ENCODE measurements at regions not wholly inside any gene's neighbourhood (a gene's known extent, or its start where the extent isn't known, plus 50 kb on each side); places are given as distances from the start of the nearest gene placed in this dataset.
A peak's percentile ranks its signal among the peaks of the same experiment; 100 is the strongest.

GRCh38 chr3:72591522-72592421, 256.5 kb downstream of the SHQ1 start:
- Histone ChIP-seq H2BK15ac (ENCODE audit: low read length) (peak overlapping the region; percentile 77), H3K9me3 (replicated peaks in 1 of 2; ENCODE audit: control insufficient read depth in 2 of 2, insufficient read depth in 1 of 2, low read depth in 1 of 2, low read length in 2 of 2) (no peaks in the 10 kb centered on the region), H3K18ac (ENCODE audit: low read length) (peak overlapping the region; percentile 93), H2BK5ac (ENCODE audit: low read length) (no peak overlapping the region), H4K8ac (ENCODE audit: low read depth, low read length) (no peak overlapping the region), H3K9ac (ENCODE audit: low read depth, low read length, poor library complexity) (no peak overlapping the region), H4K91ac (ENCODE audit: low read depth, low read length, poor library complexity) (no peak overlapping the region), H3K4me1 (ENCODE audit: control insufficient read depth in 2 of 2, insufficient read depth in 1 of 2, low read depth in 1 of 2, low read length in 2 of 2) (peaks cover 14 to 39% of the 10 kb centered on the region in 2 donors), H3K4me3 (ENCODE audit: low read length in 2 of 2) (no peak overlapping the region), H3K4me2 (ENCODE audit: insufficient read depth, low read length, poor library complexity, severe bottlenecking) (peak overlapping the region; percentile 45), H3K14ac (ENCODE audit: low read length) (no peak overlapping the region), H2AK5ac (ENCODE audit: low read depth, low read length) (peak overlapping the region; percentile 22), H3K23ac (ENCODE audit: low read depth, low read length, poor library complexity) (no peak overlapping the region), H2AFZ (ENCODE audit: low read length) (no peak overlapping the region), H3K4ac (ENCODE audit: low read length) (no peak overlapping the region), H3K27me3 (ENCODE audit: control insufficient read depth in 3 of 3, insufficient read depth in 3 of 3, low read depth in 1 of 3, low read length in 3 of 3) (peaks cover 0 to 85% (median 3%) of the 10 kb centered on the region in 3 experiments), H3K79me1 (ENCODE audit: low read depth, low read length) (no peaks in the 10 kb centered on the region), H3K36me3 (replicated peaks in 1 of 2; ENCODE audit: control insufficient read depth in 2 of 2, insufficient read depth in 2 of 2, low read length in 2 of 2) (no peaks in the 10 kb centered on the region), H3K27ac (replicated peaks; ENCODE audit: low read length) (peak overlapping the region; percentile 52), H2BK12ac (ENCODE audit: low read length) (peak overlapping the region; percentile 25), H2BK120ac (ENCODE audit: low read depth, low read length) (no peak overlapping the region)
- DNase-seq (ENCODE audit: low spot score) = peak; percentile 68
- WGBS, 2 donors (ENCODE audit: extremely low coverage in 2 of 2, insufficient read length in 2 of 2, insufficient replicate concordance in 1 of 2) = no CpG with 5 or more reads among the region's 14 CpGs

- peaks cover 0 to 85% (median 5%) of the 10 kb centered on the region in 3 experiments for H3K27me3 ChIP-seq (ENCODE audit: control insufficient read depth in 3 of 3, insufficient read depth in 3 of 3, low read depth in 1 of 3, low read length in 3 of 3)
- H3K9ac ChIP-seq (ENCODE audit: low read depth, low read length, poor library complexity) = no peak overlapping the region
- no peak overlapping the region for H4K91ac ChIP-seq (ENCODE audit: low read depth, low read length, poor library complexity)
- peak; percentile 88 for DNase-seq (ENCODE audit: low spot score)
- no peak overlapping the region for H2BK15ac ChIP-seq (ENCODE audit: low read length)
- H2BK120ac ChIP-seq (ENCODE audit: low read depth, low read length) = no peak overlapping the region
- no peak overlapping the region for H2BK5ac ChIP-seq (ENCODE audit: low read length)
- H3K14ac ChIP-seq (ENCODE audit: low read length) = no peak overlapping the region
- no peak overlapping the region for H2BK12ac ChIP-seq (ENCODE audit: low read length)
- no peak overlapping the region for H3K4me3 ChIP-seq (ENCODE audit: low read length in 2 of 2)
- WGBS, 2 donors (ENCODE audit: extremely low coverage in 2 of 2, insufficient read length in 2 of 2, insufficient replicate concordance in 1 of 2) = no CpG with 5 or more reads among the region's 12 CpGs
- H2AFZ ChIP-seq (ENCODE audit: low read length) = no peak overlapping the region
- H3K4me2 ChIP-seq (ENCODE audit: insufficient read depth, low read length, poor library complexity, severe bottlenecking) = peak overlapping the region; percentile 45
- H3K36me3 ChIP-seq (replicated peaks in 1 of 2; ENCODE audit: control insufficient read depth in 2 of 2, insufficient read depth in 2 of 2, low read length in 2 of 2) = no peaks in the 10 kb centered on the region
- H4K8ac ChIP-seq (ENCODE audit: low read depth, low read length) = no peak overlapping the region
- no peak overlapping the region for H2AK5ac ChIP-seq (ENCODE audit: low read depth, low read length)
- H3K23ac ChIP-seq (ENCODE audit: low read depth, low read length, poor library complexity) = no peak overlapping the region
- no peak overlapping the region for H3K4ac ChIP-seq (ENCODE audit: low read length)
- H3K18ac ChIP-seq (ENCODE audit: low read length) = no peak overlapping the region
- H3K9me3 ChIP-seq (replicated peaks in 1 of 2; ENCODE audit: control insufficient read depth in 2 of 2, insufficient read depth in 1 of 2, low read depth in 1 of 2, low read length in 2 of 2) = no peaks in the 10 kb centered on the region
- peaks cover 14 to 35% of the 10 kb centered on the region in 2 donors for H3K4me1 ChIP-seq (ENCODE audit: control insufficient read depth in 2 of 2, insufficient read depth in 1 of 2, low read depth in 1 of 2, low read length in 2 of 2)
- no peaks in the 10 kb centered on the region for H3K79me1 ChIP-seq (ENCODE audit: low read depth, low read length)
- peak overlapping the region; percentile 52 for H3K27ac ChIP-seq (replicated peaks; ENCODE audit: low read length)
Measured at GRCh38 chr3:72590732-72591221, 257.5 kb downstream of the SHQ1 start.

- no CpG with 5 or more reads among the region's 3 CpGs for WGBS, 2 donors (ENCODE audit: extremely low coverage in 2 of 2, insufficient read length in 2 of 2, insufficient replicate concordance in 1 of 2)
- no peak overlapping the region for H2BK15ac ChIP-seq (ENCODE audit: low read length)
- no peak overlapping the region for H4K8ac ChIP-seq (ENCODE audit: low read depth, low read length)
- no peaks in the 10 kb centered on the region for H3K79me1 ChIP-seq (ENCODE audit: low read depth, low read length)
- H3K23ac ChIP-seq (ENCODE audit: low read depth, low read length, poor library complexity) = no peak overlapping the region
- H3K27ac ChIP-seq (replicated peaks; ENCODE audit: low read length) = no peak overlapping the region
- H3K4me2 ChIP-seq (ENCODE audit: insufficient read depth, low read length, poor library complexity, severe bottlenecking) = no peak overlapping the region
- no peak overlapping the region for H4K91ac ChIP-seq (ENCODE audit: low read depth, low read length, poor library complexity)
- H3K9ac ChIP-seq (ENCODE audit: low read depth, low read length, poor library complexity) = no peak overlapping the region
- DNase-seq (ENCODE audit: low spot score) = no peak
- no peak overlapping the region for H3K4ac ChIP-seq (ENCODE audit: low read length)
- H3K36me3 ChIP-seq (replicated peaks in 1 of 2; ENCODE audit: control insufficient read depth in 2 of 2, insufficient read depth in 2 of 2, low read length in 2 of 2) = no peaks in the 10 kb centered on the region
- H2BK120ac ChIP-seq (ENCODE audit: low read depth, low read length) = no peak overlapping the region
- H3K18ac ChIP-seq (ENCODE audit: low read length) = no peak overlapping the region
- peak overlapping the region; percentile 4 for H3K14ac ChIP-seq (ENCODE audit: low read length)
- no peak overlapping the region for H3K4me3 ChIP-seq (ENCODE audit: low read length in 2 of 2)
- H2AK5ac ChIP-seq (ENCODE audit: low read depth, low read length) = peak overlapping the region; percentile 24
- peaks cover 14 to 28% of the 10 kb centered on the region in 2 donors for H3K4me1 ChIP-seq (ENCODE audit: control insufficient read depth in 2 of 2, insufficient read depth in 1 of 2, low read depth in 1 of 2, low read length in 2 of 2)
- no peaks in the 10 kb centered on the region for H3K9me3 ChIP-seq (replicated peaks in 1 of 2; ENCODE audit: control insufficient read depth in 2 of 2, insufficient read depth in 1 of 2, low read depth in 1 of 2, low read length in 2 of 2)
- no peak overlapping the region for H2BK12ac ChIP-seq (ENCODE audit: low read length)
- no peak overlapping the region for H2BK5ac ChIP-seq (ENCODE audit: low read length)
- no peak overlapping the region for H2AFZ ChIP-seq (ENCODE audit: low read length)
- H3K27me3 ChIP-seq (ENCODE audit: control insufficient read depth in 3 of 3, insufficient read depth in 3 of 3, low read depth in 1 of 3, low read length in 3 of 3) = peaks cover 0 to 87% (median 6%) of the 10 kb centered on the region in 3 experiments
Measured at GRCh38 chr3:72587282-72587681, 261.0 kb downstream of the SHQ1 start.

- Histone ChIP-seq H4K8ac (ENCODE audit: low read depth, low read length) (no peak overlapping the region), H4K91ac (ENCODE audit: low read depth, low read length, poor library complexity) (no peak overlapping the region), H3K9me3 (replicated peaks in 1 of 2; ENCODE audit: control insufficient read depth in 2 of 2, insufficient read depth in 1 of 2, low read depth in 1 of 2, low read length in 2 of 2) (no peaks in the 10 kb centered on the region), H2BK12ac (ENCODE audit: low read length) (peak overlapping the region; percentile 59), H3K9ac (ENCODE audit: low read depth, low read length, poor library complexity) (no peak overlapping the region), H2BK5ac (ENCODE audit: low read length) (no peak overlapping the region), H3K27ac (replicated peaks; ENCODE audit: low read length) (no peak overlapping the region), H3K4me3 (ENCODE audit: low read length in 2 of 2) (no peak overlapping the region), H3K36me3 (replicated peaks in 1 of 2; ENCODE audit: control insufficient read depth in 2 of 2, insufficient read depth in 2 of 2, low read length in 2 of 2) (no peaks in the 10 kb centered on the region), H3K79me1 (ENCODE audit: low read depth, low read length) (no peaks in the 10 kb centered on the region), H2BK120ac (ENCODE audit: low read depth, low read length) (no peak overlapping the region), H3K18ac (ENCODE audit: low read length) (peak overlapping the region; percentile 50), H2AFZ (ENCODE audit: low read length) (no peak overlapping the region), H2BK15ac (ENCODE audit: low read length) (peak overlapping the region; percentile 28), H3K4me2 (ENCODE audit: insufficient read depth, low read length, poor library complexity, severe bottlenecking) (no peak overlapping the region), H3K23ac (ENCODE audit: low read depth, low read length, poor library complexity) (no peak overlapping the region), H3K27me3 (ENCODE audit: control insufficient read depth in 3 of 3, insufficient read depth in 3 of 3, low read depth in 1 of 3, low read length in 3 of 3) (peaks cover 0 to 87% (median 6%) of the 10 kb centered on the region in 3 experiments), H3K4ac (ENCODE audit: low read length) (no peak overlapping the region), H3K4me1 (ENCODE audit: control insufficient read depth in 2 of 2, insufficient read depth in 1 of 2, low read depth in 1 of 2, low read length in 2 of 2) (peaks cover 11 to 26% of the 10 kb centered on the region in 2 donors), H3K14ac (ENCODE audit: low read length) (peak overlapping the region; percentile 89), H2AK5ac (ENCODE audit: low read depth, low read length) (no peak overlapping the region)
- no CpG with 5 or more reads among the region's 7 CpGs for WGBS, 2 donors (ENCODE audit: extremely low coverage in 2 of 2, insufficient read length in 2 of 2, insufficient replicate concordance in 1 of 2)
- DNase-seq (ENCODE audit: low spot score) = no peak
Measured at GRCh38 chr3:72586694-72587093, 261.6 kb downstream of the SHQ1 start.

All from neuronal stem cell (in vitro differentiated cells).